DND-41 (cell line): ENCODE measurements at regions not wholly inside any gene's neighbourhood (a gene's known extent, or its start where the extent isn't known, plus 50 kb on each side); places are given as distances from the start of the nearest gene placed in this dataset.

ENCODE experiments used
- EZH2 ChIP-seq: IDR thresholded peaks from 3 replicates; pipeline ENCODE4 v1.6.1; 2012; ENCODE audit warnings: borderline replicate concordance, low read depth, mild to moderate bottlenecking, moderate library complexity, low read length, inconsistent platforms; ENCODE audit not compliant: severe bottlenecking
- TF ChIP-seq, protein P1 (sequence below): IDR thresholded peaks from 2 replicates; pipeline ENCODE4 v1.5.1; 2012; ENCODE audit warnings: borderline replicate concordance, low read length, moderate library complexity, mild to moderate bottlenecking; ENCODE audit not compliant: poor library complexity, severe bottlenecking; ENCODE audit errors: extremely low read depth

DNA sequence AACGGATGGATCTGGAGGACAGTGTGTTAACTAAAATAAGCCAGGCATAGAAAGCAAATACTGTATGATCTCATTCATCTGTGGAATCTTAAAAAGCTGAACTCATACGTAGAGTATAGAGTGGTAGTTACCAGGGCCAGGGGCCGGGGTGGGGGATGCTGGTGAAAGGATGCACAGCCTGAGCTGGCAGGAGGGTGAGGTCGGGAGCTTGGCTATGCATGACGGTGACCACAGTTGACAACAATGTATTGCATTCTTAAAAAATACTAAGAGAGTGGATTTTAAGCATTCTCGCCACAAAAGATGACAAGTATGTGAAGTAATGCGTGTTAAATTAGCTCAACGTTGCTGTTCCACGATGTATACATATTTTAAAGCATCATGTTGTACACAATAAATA lies 351.3 kb downstream of the TMEM121 start:
- TF ChIP-seq, protein P1, sequence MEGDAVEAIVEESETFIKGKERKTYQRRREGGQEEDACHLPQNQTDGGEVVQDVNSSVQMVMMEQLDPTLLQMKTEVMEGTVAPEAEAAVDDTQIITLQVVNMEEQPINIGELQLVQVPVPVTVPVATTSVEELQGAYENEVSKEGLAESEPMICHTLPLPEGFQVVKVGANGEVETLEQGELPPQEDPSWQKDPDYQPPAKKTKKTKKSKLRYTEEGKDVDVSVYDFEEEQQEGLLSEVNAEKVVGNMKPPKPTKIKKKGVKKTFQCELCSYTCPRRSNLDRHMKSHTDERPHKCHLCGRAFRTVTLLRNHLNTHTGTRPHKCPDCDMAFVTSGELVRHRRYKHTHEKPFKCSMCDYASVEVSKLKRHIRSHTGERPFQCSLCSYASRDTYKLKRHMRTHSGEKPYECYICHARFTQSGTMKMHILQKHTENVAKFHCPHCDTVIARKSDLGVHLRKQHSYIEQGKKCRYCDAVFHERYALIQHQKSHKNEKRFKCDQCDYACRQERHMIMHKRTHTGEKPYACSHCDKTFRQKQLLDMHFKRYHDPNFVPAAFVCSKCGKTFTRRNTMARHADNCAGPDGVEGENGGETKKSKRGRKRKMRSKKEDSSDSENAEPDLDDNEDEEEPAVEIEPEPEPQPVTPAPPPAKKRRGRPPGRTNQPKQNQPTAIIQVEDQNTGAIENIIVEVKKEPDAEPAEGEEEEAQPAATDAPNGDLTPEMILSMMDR, result no peak
- no peak for TF ChIP-seq EZH2
